Spleen (tissue), 11 donors: ENCODE measurements at regions not wholly inside any gene's neighbourhood (a gene's known extent, or its start where the extent isn't known, plus 50 kb on each side); places are given as distances from the start of the nearest gene placed in this dataset.

ENCODE experiments used
- DNase-seq: peaks from one replicate; pipeline ENCODE4 v3.0.0-alpha.2; 2020
- H3K27ac ChIP-seq, 8 donors: fragments of 200-600 bp; sonication (generic) in 7 of 8; 1 replicate in 4 of 8; 2 replicates in 4 of 8; pipeline versions ENCODE4 v1.5.0 to v1.8.0; 2016 to 2021; ENCODE audit warnings: inconsistent platforms in 4 of 8, mild to moderate bottlenecking in 4 of 8, moderate library complexity in 1 of 8
- H3K27me3 ChIP-seq, 7 donors: fragments of 200-600 bp; sonication (generic) in 6 of 7; replicated peaks in 1 of 7; 1 replicate in 4 of 7; 2 replicates in 3 of 7; pipeline versions ENCODE4 v1.5.0 to v1.8.0; 2016 to 2021; ENCODE audit warnings: inconsistent platforms in 3 of 7, mild to moderate bottlenecking in 1 of 7
- H3K36me3 ChIP-seq, 6 donors: fragments of 200-600 bp; sonication (generic) in 5 of 6; 1 replicate in 4 of 6; 2 replicates in 2 of 6; pipeline versions ENCODE4 v1.5.0 to v1.8.0; 2016 to 2021; ENCODE audit warnings: inconsistent platforms in 2 of 6
- H3K4me1 ChIP-seq, 6 donors: fragments of 200-600 bp; sonication (generic) in 5 of 6; 1 replicate in 3 of 6; 2 replicates in 3 of 6; pipeline versions ENCODE4 v1.5.0 to v1.8.0; 2016 to 2021; ENCODE audit warnings: inconsistent platforms in 3 of 6
- H3K4me3 ChIP-seq, 8 donors: fragments of 200-600 bp; sonication (generic) in 7 of 8; 1 replicate in 4 of 8; 2 replicates in 4 of 8; pipeline versions ENCODE4 v1.5.0 to v1.8.0; 2016 to 2021; ENCODE audit warnings: inconsistent platforms in 4 of 8, mild to moderate bottlenecking in 4 of 8, moderate library complexity in 2 of 8
- H3K9me3 ChIP-seq, 8 donors: fragments of 200-600 bp; sonication (generic) in 7 of 8; 1 replicate in 4 of 8; 2 replicates in 4 of 8; pipeline versions ENCODE4 v1.5.0 to v1.8.0; 2016 to 2021; ENCODE audit warnings: inconsistent platforms in 4 of 8
- CTCF ChIP-seq, 11 experiments: fragments of 200-600 bp in 7 of 11; fragments of 450-650 bp in 4 of 11; sonication (generic) in 4 of 11; IDR thresholded peaks in 8 of 11; conservative IDR thresholded peaks in 3 of 11; 1 replicate in 7 of 11; 2 replicates in 4 of 11; pipeline versions ENCODE4 v1.4.0 to v1.8.0; 2016 to 2021; ENCODE audit warnings: antibody characterized with exemption in 11 of 11, inconsistent platforms in 4 of 11, mild to moderate bottlenecking in 1 of 11
- POLR2A ChIP-seq, 3 donors: fragments of 450-650 bp; IDR thresholded peaks; one replicate each; pipeline ENCODE4 v1.5.1; 2017; ENCODE audit warnings: antibody characterized with exemption in 3 of 3, mild to moderate bottlenecking in 1 of 3
- POLR2AphosphoS5 ChIP-seq, 3 donors: sonication (generic); formaldehyde crosslinking; IDR thresholded peaks; one replicate each; pipeline ENCODE4 v1.5.1; 2017; ENCODE audit warnings: antibody characterized with exemption in 3 of 3
- WGBS, 5 donors: extraction: QIAGEN DNeasy Blood & Tissue Kit in 3 of 5; methylation state at CpG; one replicate each; pipeline versions ENCODE4 v1.1.5 to v1.1.7; 2013 to 2018; 5-methylcytosine and 5-hydroxymethylcytosine counted together
- intact Hi-C: fragments of 100-400 bp; cut with DNase I; formaldehyde crosslinking; loops from one replicate; pipeline ENCODE4 v1.15.0; 2023; ENCODE audit warnings: low total_unique reads
- donor health status: healthy with polysubstance abuse.
- donor health status: DM: no; HTN: no; CAD: no; lungs with moderate emphysema.
- donor health status: DM: no; HTN: no; CAD: no.
- donor health status: Bipolar disorder and iron deficiency.
- donor health status: healthy.
- donor health status: DM: no; HTN: no; CAD: no.
- donor health status: DM: yes; HTN: yes; CAD: no.

DNA sequence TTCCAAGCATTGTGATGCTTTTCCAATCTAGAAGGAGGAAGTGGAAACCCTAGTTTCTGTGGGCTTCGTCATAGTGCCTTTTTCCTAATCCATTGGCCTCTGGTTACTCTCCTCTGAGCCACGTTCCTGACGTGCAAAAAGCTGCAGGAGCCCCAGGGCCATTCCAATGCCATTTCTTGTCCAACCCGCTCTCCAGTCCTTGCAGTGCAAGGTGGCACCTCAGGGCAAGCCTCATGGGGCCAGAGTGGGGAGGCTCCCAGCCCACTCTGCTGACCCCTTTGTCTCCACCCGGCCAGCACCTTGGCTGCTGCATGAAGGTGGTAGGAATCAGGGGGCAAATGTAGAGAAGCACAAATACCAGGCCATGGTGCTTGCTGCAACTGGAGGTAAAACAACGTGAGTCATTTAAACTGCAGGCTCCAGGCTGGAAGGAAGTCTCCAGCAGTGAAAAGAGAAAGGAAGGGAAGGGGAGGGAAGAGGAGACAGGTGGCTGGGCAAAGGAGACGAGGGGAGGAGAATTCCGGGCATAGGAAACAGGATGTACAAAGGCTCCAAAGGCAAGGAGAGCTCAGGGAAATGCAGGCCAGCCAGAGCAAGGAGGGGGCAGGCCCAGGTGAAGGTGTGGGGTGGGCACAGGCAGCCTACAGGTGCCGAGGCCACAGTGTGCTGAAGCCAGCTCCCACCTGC is 168.2 kb upstream of the TNRC6C start:
- H3K36me3 ChIP-seq: no peaks in the 10 kb centered on the region
- no peak overlapping the region for H3K4me3 ChIP-seq
- H3K27me3 ChIP-seq: peaks cover 0 to 47% (median 5%) of the 10 kb centered on the region in 7 donors
- H3K9me3 ChIP-seq: no peaks in the 10 kb centered on the region
- no peak for DNase-seq
- 67 to 76% (median 71%) methylated on average over 9 of the region's 9 CpGs for WGBS, 5 donors
- no peaks in the 10 kb centered on the region for H3K4me1 ChIP-seq
- intact Hi-C loops: no loop called here
- no peak overlapping the region for H3K27ac ChIP-seq
- TF ChIP-seq CTCF (IDR thresholded peaks at IDR 0.05 in 8 of 11, conservative IDR thresholded peaks at IDR 0.05 in 3 of 11): no peak

- DNase-seq: peak; percentile 28
- no peak overlapping the region for H3K27ac ChIP-seq
- peaks cover 0 to under 1% (median 0%) of the 10 kb centered on the region in 6 donors for H3K4me1 ChIP-seq
- intact Hi-C loops: no loop called here
- 75 to 92% (median 86%) methylated on average over 6 to 10 of the region's 10 CpGs for WGBS, 5 donors
- no peaks in the 10 kb centered on the region for H3K36me3 ChIP-seq
- H3K27me3 ChIP-seq: peaks cover 0 to 54% (median 5%) of the 10 kb centered on the region in 7 donors
- H3K9me3 ChIP-seq: no peaks in the 10 kb centered on the region
- TF ChIP-seq POLR2A (IDR thresholded peaks at IDR 0.05): no peak
- no peak overlapping the region for H3K4me3 ChIP-seq
Observed at GRCh38 chr17:77792626-77793025, 165.9 kb upstream of the TNRC6C start.

DNA sequence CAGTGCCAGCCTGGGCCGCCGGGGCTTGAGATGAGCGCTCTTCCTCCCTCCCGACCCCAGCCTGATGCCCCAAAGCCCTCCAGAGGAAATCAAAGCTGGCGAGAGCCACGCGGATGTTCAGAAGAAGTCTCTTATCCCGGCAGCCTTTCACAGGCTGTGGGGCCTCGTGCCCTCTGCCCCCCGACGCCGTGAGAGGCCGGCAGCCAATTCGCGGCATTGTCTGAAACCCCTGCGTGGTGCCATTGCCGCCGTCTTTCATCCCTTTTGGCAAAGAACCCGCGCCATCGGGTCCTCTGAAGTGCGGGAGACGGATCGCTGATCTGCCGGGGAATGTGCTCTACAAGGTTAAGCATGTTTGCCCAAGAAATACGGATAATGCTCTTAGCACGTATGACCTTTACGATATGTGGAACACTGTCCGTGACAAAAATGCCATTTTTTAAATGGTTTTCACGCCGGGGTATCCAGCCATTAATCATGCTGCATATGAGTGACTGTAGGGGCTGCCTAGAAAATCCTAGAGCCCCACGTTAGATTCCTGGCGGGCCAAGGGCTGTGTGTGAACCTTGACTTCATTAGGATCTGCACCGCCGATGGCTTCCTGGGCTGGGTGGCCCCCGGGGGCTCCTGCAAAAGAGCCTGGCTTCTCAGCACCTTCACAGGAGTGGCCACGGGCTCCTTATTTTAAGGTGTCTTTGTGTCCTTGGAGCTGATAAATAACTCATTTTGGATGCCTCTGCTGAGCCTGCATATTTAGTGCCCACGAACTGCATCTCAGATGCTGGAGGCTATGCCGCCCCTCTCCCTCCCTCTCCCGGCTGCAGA is 165.1 kb upstream of the TNRC6C start:
- peak; percentile 56 for DNase-seq
- H3K4me3 ChIP-seq: no peak overlapping the region
- intact Hi-C loops: no loop called here
- no peaks in the 10 kb centered on the region for H3K36me3 ChIP-seq
- TF ChIP-seq POLR2A (IDR thresholded peaks at IDR 0.05): no peak
- TF ChIP-seq POLR2AphosphoS5 (IDR thresholded peaks at IDR 0.05): no peak
- TF ChIP-seq CTCF (IDR thresholded peaks at IDR 0.05 in 8 of 11, conservative IDR thresholded peaks at IDR 0.05 in 3 of 11): no peak
- H3K27ac ChIP-seq: no peak overlapping the region
- peaks cover 0 to 53% (median 5%) of the 10 kb centered on the region in 7 donors for H3K27me3 ChIP-seq
- WGBS, 5 donors: 72 to 83% (median 73%) methylated on average over 36 to 40 of the region's 40 CpGs
- peaks cover 0 to 7% (median 0%) of the 10 kb centered on the region in 6 donors for H3K4me1 ChIP-seq
- no peaks in the 10 kb centered on the region for H3K9me3 ChIP-seq

- DNase-seq: peak; percentile 27
- intact Hi-C loops: no loop called here
- WGBS, 5 donors: 83 to 99% (median 91%) methylated on average over 5 of the region's 5 CpGs
- Histone ChIP-seq H3K27ac (no peak overlapping the region), H3K9me3 (no peaks in the 10 kb centered on the region), H3K36me3 (no peaks in the 10 kb centered on the region), H3K4me3 (no peak overlapping the region), H3K4me1 (peaks cover 0 to 7% (median 0%) of the 10 kb centered on the region in 6 donors), H3K27me3 (peaks cover 0 to 53% (median 5%) of the 10 kb centered on the region in 7 donors)
- TF ChIP-seq POLR2AphosphoS5 (IDR thresholded peaks at IDR 0.05) (no peak), CTCF (IDR thresholded peaks at IDR 0.05 in 8 of 11, conservative IDR thresholded peaks at IDR 0.05 in 3 of 11) (no peak), POLR2A (IDR thresholded peaks at IDR 0.05) (no peak)
Observed at GRCh38 chr17:77793971-77794235, 164.6 kb upstream of the TNRC6C start.
